A549 (cell line): ENCODE measurements at regions not wholly inside any gene's neighbourhood (a gene's known extent, or its start where the extent isn't known, plus 50 kb on each side); places are given as distances from the start of the nearest gene placed in this dataset.

Experiments used
- ATAC-seq, 2 experiments: fragments of 200-7000 bp in 1 of 2; fragments of >200 bp in 1 of 2; cut with Nextera tagmentation in 1 of 2; cut with Tn5 transposase in 1 of 2; 3 replicates each; pipeline versions ENCODE4 v1.8.0 to v1.9.1; 2018 to 2020; ENCODE audit warnings: mild to moderate bottlenecking in 1 of 2, moderate library complexity in 1 of 2
- CTCF ChIA-PET: fragments of 300-600 bp; sonication (Branson Sonifier 250); formaldehyde crosslinking; extraction: SDS; loops from one replicate; lab custom pipeline; 2021; ENCODE audit warnings: antibody characterized with exemption, inconsistent platforms; lab: Yijun Ruan, JAX
- POLR2A ChIA-PET: fragments of 350-600 bp; formaldehyde crosslinking; extraction: SDS; loops from one replicate; lab custom pipeline; 2021; ENCODE audit warnings: antibody characterized with exemption, inconsistent platforms; lab: Yijun Ruan, JAX
- DNase-seq, 2 experiments: peaks; one replicate each; pipeline versions ENCODE4 v3.0.0 to v3.0.0-alpha.2; 2011 to 2016; ENCODE audit warnings: low read depth in 1 of 2, low spot score in 1 of 2
- FAIRE-seq: peaks from 2 replicates; lab custom pipeline; 2011; peaks lifted over from hg19 to GRCh38; lab: Jason Lieb, UNC
- H3K27ac ChIP-seq, 2 experiments: fragments of >200 bp; sonication (Bioruptor Twin); formaldehyde crosslinking; 3 replicates each; pipeline ENCODE4 v1.5.1; 2016 to 2017
- H3K4me1 ChIP-seq: fragments of >200 bp; sonication (Bioruptor Twin); formaldehyde crosslinking; 3 replicates; pipeline ENCODE4 v1.6.1; 2016
- H3K4me2 ChIP-seq: fragments of >200 bp; sonication (Bioruptor Twin); formaldehyde crosslinking; 3 replicates; pipeline ENCODE4 v1.6.1; 2016
- H3K4me3 ChIP-seq: fragments of >200 bp; sonication (Bioruptor Twin); formaldehyde crosslinking; 3 replicates; pipeline ENCODE4 v1.5.1; 2016
- H3K9me3 ChIP-seq: fragments of >200 bp; sonication (Bioruptor Twin); formaldehyde crosslinking; 3 replicates; pipeline ENCODE4 v1.6.1; 2016
- BCL3 ChIP-seq: fragments of >200 bp; sonication (Bioruptor Twin); formaldehyde crosslinking; IDR thresholded peaks from 3 replicates; pipeline ENCODE4 v1.6.1; 2016
- BHLHE40 ChIP-seq: IDR thresholded peaks from 2 replicates; pipeline ENCODE4 v1.6.1; 2012; ENCODE audit warnings: low read depth, low read length, inconsistent platforms
- CBX2 ChIP-seq: fragments of 200-600 bp; sonication (generic); IDR thresholded peaks from 2 replicates; pipeline ENCODE4 v1.6.1; 2016; ENCODE audit warnings: low read depth, mild to moderate bottlenecking, borderline replicate concordance
- CBX8 ChIP-seq: fragments of 200-600 bp; sonication (generic); IDR thresholded peaks from 2 replicates; pipeline ENCODE4 v1.6.1; 2016
- CEBPB ChIP-seq, 2 experiments: fragments of >200 bp in 1 of 2; sonication (Bioruptor Twin) in 1 of 2; formaldehyde crosslinking in 1 of 2; IDR thresholded peaks; 2 replicates each; pipeline ENCODE4 v1.6.1; 2012 to 2016
- EHMT2 ChIP-seq: fragments of 200-600 bp; sonication (generic); IDR thresholded peaks from 2 replicates; pipeline ENCODE4 v1.6.1; 2016; ENCODE audit warnings: antibody characterized with exemption, low read depth, mild to moderate bottlenecking, moderate library complexity
- EP300 ChIP-seq, 2 experiments: fragments of >200 bp; sonication (Bioruptor Twin); formaldehyde crosslinking; IDR thresholded peaks; 2 replicates in 1 of 2; 3 replicates in 1 of 2; pipeline ENCODE4 v1.6.1; 2016 to 2017
- HOXA7 ChIP-seq: fragments of 250-450 bp; sonication (Bioruptor Pico); IDR thresholded peaks from 2 replicates; pipeline ENCODE4 v1.5.0; 2020; ENCODE audit warnings: mild to moderate bottlenecking, moderate library complexity
- HOXB13 ChIP-seq: fragments of 250-450 bp; sonication (Bioruptor Pico); IDR thresholded peaks from 2 replicates; pipeline ENCODE4 v1.5.0; 2020; ENCODE audit warnings: low read depth, mild to moderate bottlenecking, moderate library complexity
- HOXB5 ChIP-seq: fragments of 250-450 bp; sonication (Bioruptor Pico); IDR thresholded peaks from 2 replicates; pipeline ENCODE4 v1.5.0; 2020; ENCODE audit warnings: mild to moderate bottlenecking, moderate library complexity
- JUNB ChIP-seq: fragments of >200 bp; sonication (Bioruptor Twin); formaldehyde crosslinking; IDR thresholded peaks from 2 replicates; pipeline ENCODE4 v1.6.1; 2016
- KDM5A ChIP-seq: fragments of 200-600 bp; sonication (generic); IDR thresholded peaks from 2 replicates; pipeline ENCODE4 v1.6.1; 2016; ENCODE audit warnings: antibody characterized with exemption, mild to moderate bottlenecking
- PHF8 ChIP-seq: fragments of 200-600 bp; sonication (generic); IDR thresholded peaks from 2 replicates; pipeline ENCODE4 v1.6.1; 2016; ENCODE audit warnings: low read depth, mild to moderate bottlenecking, antibody characterized with exemption, moderate library complexity, borderline replicate concordance
- POLR2A ChIP-seq: IDR thresholded peaks from 2 replicates; pipeline ENCODE4 v1.6.1; 2012; ENCODE audit warnings: mild to moderate bottlenecking, low read length
- POLR2AphosphoS2 ChIP-seq: conservative IDR thresholded peaks from 2 replicates; pipeline ENCODE4 v1.6.1; 2012; ENCODE audit warnings: low read length, improper control_type of control experiment, inconsistent platforms
- RAD21 ChIP-seq, 2 experiments: fragments of >200 bp in 1 of 2; sonication (Bioruptor Twin) in 1 of 2; formaldehyde crosslinking in 1 of 2; IDR thresholded peaks in 1 of 2; conservative IDR thresholded peaks in 1 of 2; 2 replicates in 1 of 2; 3 replicates in 1 of 2; pipeline ENCODE4 v1.6.1; 2012 to 2018; ENCODE audit warnings: inconsistent platforms in 1 of 2
- RCOR1 ChIP-seq: fragments of 150-350 bp; IDR thresholded peaks from 2 replicates; pipeline ENCODE4 v1.6.1; 2014; ENCODE audit warnings: antibody characterized with exemption, low read length, low read depth
- TP53 ChIP-seq: fragments of 250-450 bp; sonication (Bioruptor Pico); IDR thresholded peaks from 2 replicates; pipeline ENCODE4 v1.5.0; 2021; ENCODE audit warnings: mild to moderate bottlenecking, moderate library complexity
- ZFP36 ChIP-seq: fragments of 450-650 bp; IDR thresholded peaks from 2 replicates; pipeline ENCODE4 v1.6.1; 2014; ENCODE audit warnings: borderline replicate concordance; ENCODE audit not compliant: partially characterized antibody
- ZSCAN20 ChIP-seq: fragments of 250-450 bp; sonication (Bioruptor Pico); IDR thresholded peaks from 2 replicates; pipeline ENCODE4 v1.8.0; 2022; ENCODE audit warnings: mild to moderate bottlenecking, moderate library complexity
- WGBS: methylation state at CpG from one replicate; pipeline ENCODE4 v1.1.6; 2017; ENCODE audit errors: missing lambda C conversion rate; 5-methylcytosine and 5-hydroxymethylcytosine counted together
- TF ChIP-seq, protein P1 (sequence below): fragments of >200 bp; sonication (Bioruptor Twin); formaldehyde crosslinking; IDR thresholded peaks from 2 replicates; pipeline ENCODE4 v1.6.1; 2016

DNA sequence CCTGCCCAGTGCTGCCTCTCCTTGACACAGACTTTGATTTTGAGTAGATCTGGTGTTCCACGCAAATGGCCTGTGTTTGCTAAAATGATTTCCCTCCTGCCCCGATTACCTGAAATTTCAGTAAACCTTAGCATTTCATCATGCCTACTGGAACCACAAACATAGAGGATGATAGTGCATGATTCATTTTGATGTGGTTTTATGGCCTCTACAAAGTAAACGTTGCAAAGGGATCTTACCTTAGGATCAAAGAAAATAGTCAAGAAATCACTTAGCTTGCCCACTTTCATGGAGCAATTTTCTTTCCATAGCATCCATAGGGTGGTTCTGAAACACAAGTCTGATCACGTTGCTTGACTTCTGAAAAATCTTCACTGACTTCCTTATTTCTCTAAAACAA lies 524.6 kb upstream of the ATP11B start (continued):
- TF ChIP-seq BCL3 (no peak), ZFP36 (no peak)

DNA sequence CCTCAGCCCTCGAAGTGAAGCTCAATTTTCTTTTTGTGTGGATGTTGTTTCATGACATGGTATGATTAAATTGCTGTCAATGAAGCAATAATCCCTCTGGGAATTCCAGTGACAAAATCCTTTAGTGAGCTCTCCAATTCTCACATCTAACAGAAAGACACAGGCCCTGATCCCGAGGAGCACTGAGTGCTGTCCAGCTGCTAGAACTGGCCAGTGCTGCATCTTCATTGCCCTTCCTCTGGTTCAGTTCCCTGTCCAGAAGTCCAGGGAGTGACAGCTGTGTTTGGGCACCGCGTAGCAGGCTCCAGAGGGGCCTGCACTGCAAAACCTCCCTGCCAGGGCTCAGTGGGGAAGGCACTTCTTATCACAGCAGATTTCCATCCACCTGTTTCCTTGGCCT lies 516.8 kb upstream of the ATP11B start:
- ATAC-seq (no peak), DNase-seq (no peak), FAIRE-seq (no peak)
- CTCF ChIA-PET: interaction anchor here (0.7 kb wide), 1 partner anchor 575 kb away, joined by 3 read pairs; no protein-coding TSS in a partner anchor
- Histone ChIP-seq H3K27ac (no peak overlapping the region), H3K4me2 (no peak overlapping the region), H3K4me1 (no peaks in the 10 kb centered on the region), H3K9me3 (no peaks in the 10 kb centered on the region), H3K4me3 (no peak overlapping the region)
- POLR2A ChIA-PET: no interaction called here
- 37% methylated on average over 4 of the region's 4 CpGs for WGBS
- TF ChIP-seq EHMT2 (no peak), ZSCAN20 (CRISPR knock-in tag) (no peak), HOXB13 (CRISPR knock-in tag) (no peak), BHLHE40 (no peak)
- TF ChIP-seq, protein P1, sequence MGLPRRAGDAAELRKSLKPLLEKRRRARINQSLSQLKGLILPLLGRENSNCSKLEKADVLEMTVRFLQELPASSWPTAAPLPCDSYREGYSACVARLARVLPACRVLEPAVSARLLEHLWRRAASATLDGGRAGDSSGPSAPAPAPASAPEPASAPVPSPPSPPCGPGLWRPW: no peak

DNA sequence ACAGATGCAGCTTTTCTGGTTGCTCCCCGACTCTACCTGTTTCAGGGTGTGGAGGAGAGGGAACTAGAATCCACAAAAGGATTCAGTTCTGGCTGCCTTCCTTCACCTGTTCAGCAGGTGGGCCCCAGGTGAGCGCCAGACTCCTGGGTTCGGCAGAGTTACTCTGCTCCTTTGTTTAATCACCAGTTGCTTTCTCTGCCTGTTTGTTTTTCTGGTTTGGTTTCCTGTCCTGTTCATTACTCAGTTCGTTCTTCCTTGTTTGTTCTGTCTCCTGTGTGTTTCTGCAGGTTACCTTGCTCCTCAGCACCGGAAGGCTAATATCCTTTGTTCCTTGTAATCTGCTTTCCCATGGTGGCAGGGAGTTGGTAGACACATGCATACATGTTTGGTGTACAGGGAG lies 508.5 kb upstream of the ATP11B start:
- no peak for TF ChIP-seq CBX8
- TF ChIP-seq KDM5A: no peak
- no peak for TF ChIP-seq JUNB
- TF ChIP-seq POLR2AphosphoS2: no peak
- no peak for TF ChIP-seq PHF8
- no peak for TF ChIP-seq POLR2A
- TF ChIP-seq CEBPB (IDR thresholded peaks at IDR 0.05): no peak
- no peak for TF ChIP-seq EP300 (IDR thresholded peaks at IDR 0.05)
- no peak for TF ChIP-seq RCOR1
- FAIRE-seq (no peak), ATAC-seq (no peak), DNase-seq (no peak)
- no peak overlapping the region for H3K27ac ChIP-seq
- 22% methylated on average over 5 of the region's 5 CpGs for WGBS
- CTCF ChIA-PET: no interaction called here
- H3K9me3 ChIP-seq: no peaks in the 10 kb centered on the region
- H3K4me2 ChIP-seq: no peak overlapping the region
- POLR2A ChIA-PET: no interaction called here
- no peak overlapping the region for H3K4me3 ChIP-seq
- no peaks in the 10 kb centered on the region for H3K4me1 ChIP-seq

GRCh38 chr3:182292591-182292990 lies 500.7 kb upstream of the ATP11B start:
- Histone ChIP-seq H3K27ac (no peak overlapping the region), H3K4me3 (no peak overlapping the region), H3K4me2 (no peak overlapping the region), H3K4me1 (no peaks in the 10 kb centered on the region), H3K9me3 (no peaks in the 10 kb centered on the region)
- no peak for TF ChIP-seq ZSCAN20 (CRISPR knock-in tag)
- FAIRE-seq (no peak), ATAC-seq (no peak), DNase-seq (no peak)
- ChIA-PET CTCF (interaction anchor here (1.4 kb wide), 1 partner anchor 592 kb away, joined by 5 read pairs; no protein-coding TSS in a partner anchor), POLR2A (no interaction called here)
- WGBS: 29% methylated on average over 1 of the region's 1 CpG

- DNase-seq: no peak
- no peak for TF ChIP-seq HOXA7 (CRISPR knock-in tag)
- no peak for TF ChIP-seq HOXB5 (CRISPR knock-in tag)
- TF ChIP-seq CEBPB (IDR thresholded peaks at IDR 0.05): no peak
- TF ChIP-seq CBX2: no peak
- TF ChIP-seq TP53: no peak
- TF ChIP-seq, protein P1: no peak
- no peak for TF ChIP-seq RAD21 (conservative IDR thresholded peaks at IDR 0.05 in 1 of 2, IDR thresholded peaks at IDR 0.05 in 1 of 2)
- Histone ChIP-seq H3K9me3 (no peaks in the 10 kb centered on the region), H3K4me1 (no peaks in the 10 kb centered on the region), H3K27ac (no peak overlapping the region), H3K4me2 (no peak overlapping the region), H3K4me3 (no peak overlapping the region)
- no peak for FAIRE-seq
- no peak for ATAC-seq
- CTCF ChIA-PET: no interaction called here
- POLR2A ChIA-PET: no interaction called here
- WGBS: 81% methylated on average over 2 of the region's 2 CpGs
These were observed 499.0 kb upstream of the ATP11B start for GRCh38 chr3:182294256-182294655.
